Prostate gland (tissue), 2 donors: ENCODE measurements at regions not wholly inside any gene's neighbourhood (a gene's known extent, or its start where the extent isn't known, plus 50 kb on each side); places are given as distances from the start of the nearest gene placed in this dataset.

Experiments used
- POLR2A ChIP-seq: fragments of 450-650 bp; IDR thresholded peaks from one replicate; pipeline ENCODE4 v1.6.1; 2016; ENCODE audit warnings: antibody characterized with exemption, mild to moderate bottlenecking
- POLR2AphosphoS5 ChIP-seq: sonication (generic); formaldehyde crosslinking; IDR thresholded peaks from one replicate; pipeline ENCODE4 v1.6.1; 2017; ENCODE audit warnings: antibody characterized with exemption
- TF ChIP-seq, protein P1 (sequence below), 4 experiments: fragments of 200-600 bp in 2 of 4; fragments of 450-650 bp in 2 of 4; sonication (generic) in 2 of 4; IDR thresholded peaks; 1 replicate in 3 of 4; 2 replicates in 1 of 4; pipeline ENCODE4 v1.5.1; 2016 to 2019; ENCODE audit warnings: antibody characterized with exemption in 4 of 4, mild to moderate bottlenecking in 2 of 4, moderate library complexity in 2 of 4

DNA sequence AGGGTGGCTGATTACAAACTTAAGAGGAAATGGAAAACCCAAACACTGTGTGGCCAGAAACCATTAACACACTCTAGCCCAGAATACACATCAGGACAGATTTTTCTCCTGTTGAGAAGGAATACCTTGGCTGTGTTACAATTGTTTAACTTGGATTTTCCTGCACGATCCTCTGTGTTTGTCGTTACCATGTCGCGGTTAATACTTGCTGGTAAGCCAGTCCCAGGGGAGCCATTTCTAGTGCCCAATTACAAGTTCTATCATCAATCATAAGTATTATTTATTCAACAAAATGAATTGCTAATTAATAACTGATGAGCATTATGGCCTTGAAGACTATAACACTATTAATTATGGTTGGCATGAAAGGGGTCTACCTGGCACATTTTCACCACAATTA, 146.8 kb downstream of the LNPK start:
- TF ChIP-seq, protein P1, sequence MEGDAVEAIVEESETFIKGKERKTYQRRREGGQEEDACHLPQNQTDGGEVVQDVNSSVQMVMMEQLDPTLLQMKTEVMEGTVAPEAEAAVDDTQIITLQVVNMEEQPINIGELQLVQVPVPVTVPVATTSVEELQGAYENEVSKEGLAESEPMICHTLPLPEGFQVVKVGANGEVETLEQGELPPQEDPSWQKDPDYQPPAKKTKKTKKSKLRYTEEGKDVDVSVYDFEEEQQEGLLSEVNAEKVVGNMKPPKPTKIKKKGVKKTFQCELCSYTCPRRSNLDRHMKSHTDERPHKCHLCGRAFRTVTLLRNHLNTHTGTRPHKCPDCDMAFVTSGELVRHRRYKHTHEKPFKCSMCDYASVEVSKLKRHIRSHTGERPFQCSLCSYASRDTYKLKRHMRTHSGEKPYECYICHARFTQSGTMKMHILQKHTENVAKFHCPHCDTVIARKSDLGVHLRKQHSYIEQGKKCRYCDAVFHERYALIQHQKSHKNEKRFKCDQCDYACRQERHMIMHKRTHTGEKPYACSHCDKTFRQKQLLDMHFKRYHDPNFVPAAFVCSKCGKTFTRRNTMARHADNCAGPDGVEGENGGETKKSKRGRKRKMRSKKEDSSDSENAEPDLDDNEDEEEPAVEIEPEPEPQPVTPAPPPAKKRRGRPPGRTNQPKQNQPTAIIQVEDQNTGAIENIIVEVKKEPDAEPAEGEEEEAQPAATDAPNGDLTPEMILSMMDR (IDR thresholded peaks at IDR 0.05) = no peak
- TF ChIP-seq POLR2A = no peak
- TF ChIP-seq POLR2AphosphoS5 = no peak
